Fibroblast of pulmonary artery (primary cell): ENCODE measurements at regions not wholly inside any gene's neighbourhood (a gene's known extent, or its start where the extent isn't known, plus 50 kb on each side); places are given as distances from the start of the nearest gene placed in this dataset.

Source experiments
- DNase-seq: peaks from one replicate; pipeline ENCODE4 v3.0.0-alpha.2; 2010; ENCODE audit warnings: low read depth
- H3K4me3 ChIP-seq: replicated peaks from 2 replicates; pipeline ENCODE4 v1.5.1; 2011; ENCODE audit warnings: low read depth, mild to moderate bottlenecking, control low read depth, low read length, moderate library complexity
- TF ChIP-seq, protein P1 (sequence below): IDR thresholded peaks from 2 replicates; pipeline ENCODE4 v1.5.1; 2011; ENCODE audit warnings: mild to moderate bottlenecking, control low read depth, low read length, inconsistent platforms; ENCODE audit errors: missing control alignments

DNA sequence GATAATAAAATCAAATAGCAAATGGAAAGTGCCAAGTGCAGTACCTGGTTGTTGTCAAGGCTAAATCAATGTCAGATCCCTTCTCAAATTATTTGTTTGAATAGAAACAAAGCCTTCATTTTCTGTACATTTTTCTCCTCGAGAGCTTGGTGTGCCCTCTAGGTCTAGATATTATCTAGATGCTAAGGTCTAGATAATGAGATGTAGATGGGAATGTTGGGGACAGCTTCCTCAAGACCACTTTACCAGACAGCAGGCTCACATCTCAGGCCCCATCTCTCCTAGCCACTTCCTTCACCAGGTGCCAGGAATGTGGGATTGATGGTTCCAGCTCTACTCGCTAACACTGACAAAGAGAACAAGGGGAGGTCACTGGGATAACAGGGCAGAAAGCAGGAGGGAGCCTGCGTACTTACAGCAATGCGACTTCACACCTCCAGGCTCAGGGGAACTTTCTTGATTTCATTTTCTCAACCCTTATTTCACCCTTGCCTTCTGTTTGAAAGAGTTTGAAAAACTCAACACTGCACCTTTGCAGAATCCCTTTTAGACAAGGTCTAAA, 451.4 kb upstream of the VSTM2A start:
- TF ChIP-seq, protein P1, sequence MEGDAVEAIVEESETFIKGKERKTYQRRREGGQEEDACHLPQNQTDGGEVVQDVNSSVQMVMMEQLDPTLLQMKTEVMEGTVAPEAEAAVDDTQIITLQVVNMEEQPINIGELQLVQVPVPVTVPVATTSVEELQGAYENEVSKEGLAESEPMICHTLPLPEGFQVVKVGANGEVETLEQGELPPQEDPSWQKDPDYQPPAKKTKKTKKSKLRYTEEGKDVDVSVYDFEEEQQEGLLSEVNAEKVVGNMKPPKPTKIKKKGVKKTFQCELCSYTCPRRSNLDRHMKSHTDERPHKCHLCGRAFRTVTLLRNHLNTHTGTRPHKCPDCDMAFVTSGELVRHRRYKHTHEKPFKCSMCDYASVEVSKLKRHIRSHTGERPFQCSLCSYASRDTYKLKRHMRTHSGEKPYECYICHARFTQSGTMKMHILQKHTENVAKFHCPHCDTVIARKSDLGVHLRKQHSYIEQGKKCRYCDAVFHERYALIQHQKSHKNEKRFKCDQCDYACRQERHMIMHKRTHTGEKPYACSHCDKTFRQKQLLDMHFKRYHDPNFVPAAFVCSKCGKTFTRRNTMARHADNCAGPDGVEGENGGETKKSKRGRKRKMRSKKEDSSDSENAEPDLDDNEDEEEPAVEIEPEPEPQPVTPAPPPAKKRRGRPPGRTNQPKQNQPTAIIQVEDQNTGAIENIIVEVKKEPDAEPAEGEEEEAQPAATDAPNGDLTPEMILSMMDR: no peak
- H3K4me3 ChIP-seq: no peak overlapping the region
- DNase-seq: no peak

DNA sequence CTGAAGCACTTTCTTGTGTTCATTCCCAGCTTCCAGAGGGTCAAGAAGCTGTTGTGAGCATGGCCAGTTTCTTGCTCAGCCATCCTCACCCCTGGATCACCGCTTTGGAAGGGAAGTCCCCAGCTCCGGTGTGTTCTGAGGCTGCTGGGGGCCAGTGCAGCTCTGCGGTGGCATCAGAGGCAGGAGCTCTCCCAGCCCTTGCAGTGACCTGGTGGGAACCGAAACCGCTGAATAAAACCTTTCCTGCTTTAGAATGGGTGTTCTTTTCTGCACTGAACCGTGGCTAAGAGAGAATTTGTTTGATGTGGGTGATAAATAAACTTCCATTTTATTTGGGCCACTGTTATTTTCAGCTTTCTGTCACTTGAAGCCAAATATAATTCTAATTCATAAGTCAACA, 450.9 kb upstream of the VSTM2A start:
- TF ChIP-seq, protein P1: no peak
- no peak for DNase-seq

DNA sequence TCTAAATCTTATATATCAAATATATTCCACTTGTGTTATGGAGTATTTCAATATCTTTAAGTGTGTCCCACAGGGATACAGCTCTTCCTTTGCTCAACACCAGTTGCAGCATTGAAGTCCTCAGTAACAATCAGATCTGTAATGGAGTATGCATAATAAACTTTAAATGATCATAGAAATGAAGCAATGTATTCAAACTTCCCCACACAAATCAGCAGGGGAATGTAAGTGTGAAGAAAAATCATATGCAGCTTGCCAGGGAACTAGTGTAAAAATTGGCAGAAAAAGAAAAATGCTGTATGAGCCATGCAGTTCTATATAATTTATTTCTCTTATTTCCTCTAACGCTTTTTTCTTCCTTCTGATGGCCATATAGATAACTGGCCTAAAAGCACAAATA, 444.3 kb upstream of the VSTM2A start:
- DNase-seq: no peak
- TF ChIP-seq, protein P1: no peak
- no peak overlapping the region for H3K4me3 ChIP-seq

More for the DNA sequence above, 450.9 kb upstream of the VSTM2A start:
- no peak overlapping the region for H3K4me3 ChIP-seq

DNA sequence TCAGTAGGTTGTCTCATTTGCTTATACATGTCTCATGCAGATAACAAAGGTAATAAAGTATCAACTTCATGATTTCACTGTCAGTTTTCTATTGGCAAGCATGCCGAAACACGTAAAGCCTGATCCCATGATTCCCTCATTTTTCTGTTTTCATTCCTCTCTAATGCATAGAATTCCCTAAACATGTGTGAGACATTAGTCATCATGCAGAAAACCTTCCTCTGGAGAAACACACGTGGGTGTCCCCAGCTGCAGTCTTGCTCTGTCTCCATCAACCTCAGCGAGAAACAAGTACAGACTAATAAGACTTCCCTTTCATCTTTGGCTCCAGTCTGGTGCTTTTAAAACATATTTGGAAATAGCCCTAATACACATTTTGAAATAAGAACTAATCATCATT, 432.7 kb upstream of the VSTM2A start:
- DNase-seq: no peak
- TF ChIP-seq, protein P1: no peak
- H3K4me3 ChIP-seq: no peak overlapping the region

DNA sequence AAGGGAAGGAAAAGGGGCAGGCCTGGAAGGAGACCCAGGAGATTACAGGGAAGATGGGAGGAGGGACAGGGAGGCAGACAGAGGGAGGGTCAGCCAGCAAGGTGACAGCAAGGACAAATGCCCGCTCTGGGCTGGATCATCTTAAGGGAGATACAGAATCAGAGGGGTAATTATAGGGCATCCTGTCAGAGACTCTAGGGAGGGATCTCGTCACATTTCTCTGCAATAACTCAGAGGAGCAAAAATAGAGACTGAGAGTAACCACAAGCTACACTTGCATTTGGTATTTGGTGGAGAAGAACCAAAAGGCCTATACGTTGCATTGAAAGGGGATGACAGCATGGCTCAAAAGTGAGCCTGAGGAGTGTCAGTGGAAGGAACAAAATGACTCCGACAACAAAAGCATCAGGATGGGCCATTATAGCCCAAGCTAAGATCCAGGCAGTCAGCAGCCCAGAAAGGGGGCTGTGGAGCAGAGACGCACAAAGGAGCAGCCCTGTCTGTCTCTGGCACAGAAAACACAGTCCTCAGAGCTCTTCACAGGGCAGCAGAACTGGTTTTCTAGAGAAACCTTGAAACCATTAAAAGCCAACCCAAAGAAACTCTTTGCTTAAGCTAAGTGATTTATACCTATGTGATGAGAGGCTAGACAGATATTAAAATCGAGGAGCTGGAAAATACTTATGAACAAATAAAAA, 430.2 kb upstream of the VSTM2A start:
- H3K4me3 ChIP-seq: no peak overlapping the region
- TF ChIP-seq, protein P1: no peak

DNA sequence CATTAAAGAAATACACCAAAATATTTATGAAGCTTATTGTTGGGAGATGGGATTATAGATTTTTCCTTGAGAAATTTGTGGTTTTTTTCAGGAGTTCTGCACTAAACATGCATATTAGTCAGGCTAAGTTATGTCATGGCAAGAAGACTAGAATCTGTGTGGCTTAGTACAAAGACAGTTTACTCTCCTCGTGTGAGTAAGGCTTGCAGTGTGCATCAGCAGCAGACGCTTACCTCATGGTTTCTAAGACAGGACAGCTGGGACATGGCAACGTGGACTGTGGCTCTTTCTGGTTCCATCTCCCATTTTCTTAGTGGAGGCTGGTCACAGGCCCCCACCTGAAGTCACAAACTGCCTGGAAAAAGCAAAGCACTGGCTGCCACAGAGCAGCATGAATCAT, 429.6 kb upstream of the VSTM2A start:
- no peak overlapping the region for H3K4me3 ChIP-seq
- TF ChIP-seq, protein P1: no peak
- no peak for DNase-seq

More for the DNA sequence above, 430.2 kb upstream of the VSTM2A start:
- DNase-seq: no peak

DNA sequence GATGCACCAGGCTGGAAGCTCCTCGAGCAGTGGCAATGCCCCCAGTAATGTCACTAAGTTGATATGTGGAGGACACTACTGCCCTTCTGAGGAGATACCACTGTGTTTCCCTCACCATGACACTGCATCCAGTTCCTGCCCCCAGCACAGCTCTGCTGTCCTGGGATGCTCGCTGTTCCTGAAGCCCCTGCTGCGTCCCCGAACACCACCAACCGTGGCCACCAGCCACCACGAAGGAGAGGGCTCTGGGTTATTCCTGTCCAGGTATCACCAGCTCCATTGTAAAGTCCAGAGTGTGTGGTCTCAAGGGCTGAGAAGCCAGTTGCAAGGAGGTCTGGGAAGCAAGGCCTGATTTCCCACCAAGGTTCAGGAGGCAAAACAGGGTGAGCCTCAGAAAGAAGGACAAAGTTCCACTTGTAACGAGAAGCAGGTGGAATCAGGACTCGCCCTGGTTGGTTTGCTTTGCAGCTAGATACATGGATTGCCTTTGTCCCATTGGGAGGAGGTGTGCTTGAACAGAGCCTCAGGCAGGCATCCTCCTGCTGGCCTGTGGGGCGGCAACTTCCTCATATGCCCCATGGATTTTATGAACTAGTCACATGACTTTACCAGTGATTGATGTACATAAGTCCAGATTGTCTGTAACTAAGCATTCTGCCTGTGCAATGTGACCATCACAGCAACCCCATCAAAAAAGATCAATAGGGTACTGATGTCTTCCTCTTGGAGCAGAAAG, 427.0 kb upstream of the VSTM2A start:
- H3K4me3 ChIP-seq: no peak overlapping the region
- TF ChIP-seq, protein P1: no peak
- no peak for DNase-seq
